Transverse colon (tissue), 4 donors: ENCODE measurements at regions not wholly inside any gene's neighbourhood (a gene's known extent, or its start where the extent isn't known, plus 50 kb on each side); places are given as distances from the start of the nearest gene placed in this dataset.

Experiments used
- CTCF ChIP-seq, 5 experiments: fragments of 200-600 bp in 3 of 5; fragments of 450-650 bp in 2 of 5; sonication (generic) in 3 of 5; IDR thresholded peaks; 1 replicate in 2 of 5; 2 replicates in 3 of 5; pipeline ENCODE4 v1.5.1; 2016 to 2017; ENCODE audit warnings: antibody characterized with exemption in 5 of 5, inconsistent platforms in 3 of 5, mild to moderate bottlenecking in 2 of 5, moderate library complexity in 1 of 5
- EP300 ChIP-seq: sonication (generic); formaldehyde crosslinking; IDR thresholded peaks from one replicate; pipeline ENCODE4 v1.6.1; 2017; ENCODE audit warnings: antibody characterized with exemption, low read depth
- POLR2A ChIP-seq: fragments of 450-650 bp; IDR thresholded peaks from one replicate; pipeline ENCODE4 v1.6.1; 2016; ENCODE audit warnings: antibody characterized with exemption, mild to moderate bottlenecking, moderate library complexity
- POLR2AphosphoS5 ChIP-seq, 3 donors: sonication (generic); formaldehyde crosslinking; IDR thresholded peaks; one replicate each; pipeline ENCODE4 v1.6.1; 2016; ENCODE audit warnings: antibody characterized with exemption in 3 of 3

- TF ChIP-seq CTCF (IDR thresholded peaks at IDR 0.05): no peak
- no peak for TF ChIP-seq POLR2AphosphoS5 (IDR thresholded peaks at IDR 0.05)
- TF ChIP-seq POLR2A: no peak
- TF ChIP-seq EP300: no peak
These were observed 104.0 kb downstream of the AIPL1 start for GRCh38 chr17:6330936-6331335.
